Body of pancreas (tissue), 4 donors: ENCODE measurements at regions not wholly inside any gene's neighbourhood (a gene's known extent, or its start where the extent isn't known, plus 50 kb on each side); places are given as distances from the start of the nearest gene placed in this dataset.
"Not testable (repeated sequence)": the region's sequence is repeated elsewhere in the genome, so short reads cannot be mapped to it uniquely, and the experiment has no call there.

ENCODE experiments used
- ATAC-seq: fragments of 150-250 bp; one replicate; pipeline ENCODE4 v1.9.1; 2016
- DNase-seq, 4 donors: peaks; one replicate each; pipeline ENCODE4 v3.0.0-alpha.2; 2019
- H3K27ac ChIP-seq, 4 donors: fragments of 200-600 bp; sonication (generic); 1 replicate in 3 of 4; 2 replicates in 1 of 4; pipeline versions ENCODE4 v1.5.1 to v1.6.1; 2016 to 2019; ENCODE audit warnings: mild to moderate bottlenecking in 1 of 4, mixed read lengths in 1 of 4, moderate library complexity in 1 of 4
- H3K27me3 ChIP-seq, 2 donors: fragments of 200-600 bp; sonication (generic); one replicate each; pipeline ENCODE4 v1.6.0; 2016; ENCODE audit warnings: mild to moderate bottlenecking in 1 of 2
- H3K36me3 ChIP-seq, 2 donors: fragments of 200-600 bp; sonication (generic); replicated peaks in 1 of 2; 2 replicates each; pipeline ENCODE4 v1.5.1; 2016; ENCODE audit warnings: low read depth in 2 of 2; ENCODE audit not compliant: insufficient read depth in 1 of 2
- H3K4me1 ChIP-seq: fragments of 200-600 bp; sonication (generic); one replicate; pipeline ENCODE4 v1.6.0; 2016
- H3K4me3 ChIP-seq, 2 donors: fragments of 200-600 bp; sonication (generic); 1 replicate in 1 of 2; 2 replicates in 1 of 2; pipeline ENCODE4 v1.5.1; 2016 to 2019
- H3K9me3 ChIP-seq, 3 donors: fragments of 200-600 bp; sonication (generic); 1 replicate in 2 of 3; 2 replicates in 1 of 3; pipeline ENCODE4 v1.5.1; 2016
- CTCF ChIP-seq, 7 experiments: fragments of 450-650 bp in 4 of 7; fragments of 200-600 bp in 3 of 7; sonication (generic) in 3 of 7; IDR thresholded peaks; one replicate each; pipeline ENCODE4 v1.5.1; 2016 to 2019; ENCODE audit warnings: antibody characterized with exemption in 7 of 7
- POLR2A ChIP-seq, 3 donors: fragments of 450-650 bp; IDR thresholded peaks; one replicate each; pipeline ENCODE4 v1.6.1; 2016; ENCODE audit warnings: antibody characterized with exemption in 3 of 3, mild to moderate bottlenecking in 2 of 3
- WGBS, 2 donors: methylation state at CpG; one replicate each; pipeline ENCODE4 v1.1.5; 2017; 5-methylcytosine and 5-hydroxymethylcytosine counted together
- intact Hi-C: fragments of 100-400 bp; cut with DNase I; formaldehyde crosslinking; loops from one replicate; pipeline ENCODE4 v1.15.1; 2023

GRCh38 chr19:23539499-23539898, 144.2 kb upstream of the ZNF91 start:
- TF ChIP-seq CTCF (IDR thresholded peaks at IDR 0.05) (no peak), POLR2A (IDR thresholded peaks at IDR 0.05) (no peak)
- Histone ChIP-seq H3K27me3 (no peaks in the 10 kb centered on the region), H3K4me1 (no peaks in the 10 kb centered on the region), H3K4me3 (no peak overlapping the region), H3K9me3 (no peaks in the 10 kb centered on the region), H3K36me3 (no peaks in the 10 kb centered on the region), H3K27ac (no peak overlapping the region)
- DNase-seq = no peak
- no peak for ATAC-seq
- WGBS, 2 donors = 44 to 60% methylated on average over 2 of the region's 2 CpGs
- intact Hi-C loops = no loop called here

- H3K4me3 ChIP-seq, H3K9me3 ChIP-seq, H3K27me3 ChIP-seq, H3K4me1 ChIP-seq, intact Hi-C loops, H3K36me3 ChIP-seq, DNase-seq, H3K27ac ChIP-seq, ATAC-seq: not testable (repeated sequence)
Observed at GRCh38 chr19:23537136-23537535, 141.9 kb upstream of the ZNF91 start.

GRCh38 chr19:23536341-23536740, 141.1 kb upstream of the ZNF91 start:
- intact Hi-C loops, H3K27ac ChIP-seq, DNase-seq, H3K9me3 ChIP-seq, H3K4me1 ChIP-seq, ATAC-seq, H3K4me3 ChIP-seq, H3K27me3 ChIP-seq, H3K36me3 ChIP-seq: not testable (repeated sequence)
- WGBS, 2 donors = 50 to 54% methylated on average over 1 of the region's 1 CpG

- H3K9me3 ChIP-seq, H3K4me1 ChIP-seq, H3K4me3 ChIP-seq, ATAC-seq, H3K27ac ChIP-seq, DNase-seq, H3K27me3 ChIP-seq, intact Hi-C loops, H3K36me3 ChIP-seq: not testable (repeated sequence)
- WGBS, 2 donors = 58 to 64% methylated on average over 5 of the region's 5 CpGs
Observed at GRCh38 chr19:23535901-23536300, 140.6 kb upstream of the ZNF91 start.

- H3K27me3 ChIP-seq, H3K4me3 ChIP-seq, DNase-seq, H3K27ac ChIP-seq, ATAC-seq, H3K4me1 ChIP-seq, H3K36me3 ChIP-seq, intact Hi-C loops, H3K9me3 ChIP-seq: not testable (repeated sequence)
- WGBS, 2 donors = 92 to 100% methylated on average over 1 to 22 of the region's 30 CpGs
Observed at GRCh38 chr19:23533441-23533840, 138.2 kb upstream of the ZNF91 start.

- no peak for ATAC-seq
- no peak for TF ChIP-seq POLR2A (IDR thresholded peaks at IDR 0.05)
- no peak for TF ChIP-seq CTCF (IDR thresholded peaks at IDR 0.05)
- DNase-seq = no peak
- intact Hi-C loops = no loop called here
- no peaks in the 10 kb centered on the region for H3K27me3 ChIP-seq
- 81 to 93% methylated on average over 1 of the region's 1 CpG for WGBS, 2 donors
- H3K36me3 ChIP-seq = no peaks in the 10 kb centered on the region
- H3K4me3 ChIP-seq = no peak overlapping the region
- H3K4me1 ChIP-seq = no peaks in the 10 kb centered on the region
- no peak overlapping the region for H3K27ac ChIP-seq
- peaks cover 0 to 8% (median 0%) of the 10 kb centered on the region in 3 donors for H3K9me3 ChIP-seq
Observed at GRCh38 chr19:23531976-23532375, 136.7 kb upstream of the ZNF91 start.

- H3K4me1 ChIP-seq = no peaks in the 10 kb centered on the region
- WGBS, 2 donors = 25 to 38% methylated on average over 2 of the region's 2 CpGs
- no peak overlapping the region for H3K27ac ChIP-seq
- H3K27me3 ChIP-seq = no peaks in the 10 kb centered on the region
- no peak overlapping the region for H3K4me3 ChIP-seq
- ATAC-seq = no peak
- TF ChIP-seq CTCF (IDR thresholded peaks at IDR 0.05) (no peak), POLR2A (IDR thresholded peaks at IDR 0.05) (no peak)
- H3K36me3 ChIP-seq = no peaks in the 10 kb centered on the region
- peaks cover 0 to 8% (median 0%) of the 10 kb centered on the region in 3 donors for H3K9me3 ChIP-seq
- intact Hi-C loops = no loop called here
- no peak for DNase-seq
Observed at GRCh38 chr19:23531231-23531790, 136.0 kb upstream of the ZNF91 start.
